Sigmoid colon (tissue), 4 donors: ENCODE measurements at regions not wholly inside any gene's neighbourhood (a gene's known extent, or its start where the extent isn't known, plus 50 kb on each side); places are given as distances from the start of the nearest gene placed in this dataset.
A peak's percentile ranks its signal among the peaks of the same experiment; 100 is the strongest.

Experiments
- CTCF ChIP-seq, 4 experiments: fragments of 450-650 bp in 3 of 4; fragments of 200-600 bp in 1 of 4; IDR thresholded peaks; one replicate each; pipeline ENCODE4 v1.5.1; 2016 to 2019; ENCODE audit warnings: antibody characterized with exemption in 4 of 4, mild to moderate bottlenecking in 3 of 4, moderate library complexity in 2 of 4
- EP300 ChIP-seq, 4 donors: sonication (generic); formaldehyde crosslinking; IDR thresholded peaks; one replicate each; pipeline ENCODE4 v1.6.1; 2017; ENCODE audit warnings: antibody characterized with exemption in 4 of 4
- POLR2A ChIP-seq, 2 donors: fragments of 450-650 bp; IDR thresholded peaks; one replicate each; pipeline ENCODE4 v1.6.1; 2016; ENCODE audit warnings: antibody characterized with exemption in 2 of 2, mild to moderate bottlenecking in 2 of 2, moderate library complexity in 2 of 2
- POLR2AphosphoS5 ChIP-seq, 4 donors: sonication (generic); formaldehyde crosslinking; IDR thresholded peaks; one replicate each; pipeline ENCODE4 v1.6.1; 2017; ENCODE audit warnings: antibody characterized with exemption in 4 of 4

- TF ChIP-seq CTCF (IDR thresholded peaks at IDR 0.05), result no peak
- TF ChIP-seq POLR2A (IDR thresholded peaks at IDR 0.05), result no peak
- TF ChIP-seq EP300 (IDR thresholded peaks at IDR 0.05), result no peak
- TF ChIP-seq POLR2AphosphoS5 (IDR thresholded peaks at IDR 0.05), result peak in 2 of 4 donors; percentile 5 to 56
Measured at GRCh38 chr15:87477737-87478686, 778.5 kb downstream of the NTRK3 start.
